Trophoblast cell (in vitro differentiated cells and primary cell): ENCODE measurements at regions not wholly inside any gene's neighbourhood (a gene's known extent, or its start where the extent isn't known, plus 50 kb on each side); places are given as distances from the start of the nearest gene placed in this dataset.

ENCODE experiments used
- DNase-seq, 2 donors: peaks; one replicate each; pipeline ENCODE4 v3.0.0-alpha.2; 2016
- H2AFZ ChIP-seq: 2 replicates; pipeline ENCODE4 v1.6.1; 2013; ENCODE audit warnings: low read length, moderate library complexity, mild to moderate bottlenecking; ENCODE audit not compliant: insufficient read depth, poor library complexity
- H2AK5ac ChIP-seq: 2 replicates; pipeline ENCODE4 v1.6.1; 2013; ENCODE audit warnings: mild to moderate bottlenecking, low read length
- H2BK120ac ChIP-seq: 2 replicates; pipeline ENCODE4 v1.6.1; 2013; ENCODE audit warnings: low read length, mild to moderate bottlenecking, moderate library complexity; ENCODE audit not compliant: insufficient read depth, poor library complexity
- H2BK12ac ChIP-seq: 2 replicates; pipeline ENCODE4 v1.6.1; 2013; ENCODE audit warnings: mild to moderate bottlenecking, low read length, moderate library complexity
- H2BK5ac ChIP-seq: 2 replicates; pipeline ENCODE4 v1.6.1; 2013; ENCODE audit warnings: low read length, low read depth, moderate library complexity, mild to moderate bottlenecking; ENCODE audit not compliant: poor library complexity
- H3K14ac ChIP-seq: 2 replicates; pipeline ENCODE4 v1.6.1; 2013; ENCODE audit warnings: mild to moderate bottlenecking, low read length
- H3K18ac ChIP-seq: 2 replicates; pipeline ENCODE4 v1.6.1; 2013; ENCODE audit warnings: mild to moderate bottlenecking, low read length
- H3K23ac ChIP-seq: 2 replicates; pipeline ENCODE4 v1.6.1; 2013; ENCODE audit warnings: low read length
- H3K27ac ChIP-seq: 2 replicates; pipeline ENCODE4 v1.5.1; 2013; ENCODE audit warnings: low read depth, mild to moderate bottlenecking, inconsistent platforms, low read length, moderate library complexity
- H3K27me3 ChIP-seq: 2 replicates; pipeline ENCODE4 v1.6.1; 2013; ENCODE audit warnings: inconsistent platforms, mild to moderate bottlenecking, low read length, moderate library complexity; ENCODE audit not compliant: insufficient read depth
- H3K36me3 ChIP-seq, 2 experiments: 1 replicate in 1 of 2; 2 replicates in 1 of 2; pipeline ENCODE4 v1.6.1; 2013; ENCODE audit warnings: low read length in 2 of 2, mild to moderate bottlenecking in 2 of 2, moderate library complexity in 1 of 2; ENCODE audit not compliant: insufficient read depth in 2 of 2, control insufficient read depth in 1 of 2
- H3K4ac ChIP-seq: 2 replicates; pipeline ENCODE4 v1.6.1; 2013; ENCODE audit warnings: low read depth, mild to moderate bottlenecking, low read length, moderate library complexity
- H3K4me1 ChIP-seq, 2 experiments: 1 replicate in 1 of 2; 2 replicates in 1 of 2; pipeline ENCODE4 v1.6.1; 2013; ENCODE audit warnings: low read length in 2 of 2, mild to moderate bottlenecking in 2 of 2, moderate library complexity in 1 of 2; ENCODE audit not compliant: insufficient read depth in 2 of 2, control insufficient read depth in 1 of 2
- H3K4me2 ChIP-seq: 2 replicates; pipeline ENCODE4 v1.6.1; 2013; ENCODE audit warnings: inconsistent platforms, mild to moderate bottlenecking, low read length, moderate library complexity
- H3K4me3 ChIP-seq: 2 replicates; pipeline ENCODE4 v1.5.1; 2013; ENCODE audit warnings: mild to moderate bottlenecking, low read depth, low read length, inconsistent platforms
- H3K79me1 ChIP-seq: one replicate; pipeline ENCODE4 v1.6.1; 2013; ENCODE audit warnings: low read length
- H3K79me2 ChIP-seq: 2 replicates; pipeline ENCODE4 v1.6.1; 2013; ENCODE audit warnings: low read length, mild to moderate bottlenecking; ENCODE audit not compliant: control insufficient read depth, insufficient read depth, poor library complexity
- H3K9ac ChIP-seq: 2 replicates; pipeline ENCODE4 v1.6.1; 2013; ENCODE audit warnings: mild to moderate bottlenecking, low read length
- H3K9me3 ChIP-seq: 2 replicates; pipeline ENCODE4 v1.6.1; 2013; ENCODE audit warnings: low read depth, mild to moderate bottlenecking, control low read depth, inconsistent platforms, low read length; ENCODE audit not compliant: insufficient read depth
- H4K12ac ChIP-seq: 2 replicates; pipeline ENCODE4 v1.6.1; 2013; ENCODE audit warnings: low read depth, mild to moderate bottlenecking, low read length, moderate library complexity
- H4K8ac ChIP-seq: 2 replicates; pipeline ENCODE4 v1.6.1; 2013; ENCODE audit warnings: low read depth, mild to moderate bottlenecking, low read length, moderate library complexity
- H4K91ac ChIP-seq: one replicate; pipeline ENCODE4 v1.6.1; 2013; ENCODE audit warnings: low read depth, mild to moderate bottlenecking, low read length, moderate library complexity
- WGBS: extraction: QIAGEN DNeasy Blood & Tissue Kit; methylation state at CpG from one replicate; pipeline ENCODE4 v1.1.7; 2013; ENCODE audit warnings: missing lambda C conversion rate; ENCODE audit not compliant: insufficient read length, insufficient coverage; ENCODE audit errors: extremely low coverage; 5-methylcytosine and 5-hydroxymethylcytosine counted together

GRCh38 chr16:51807551-51807950 lies 656.5 kb upstream of the SALL1 start:
- Histone ChIP-seq H3K9ac (no peak overlapping the region), H3K9me3 (no peaks in the 10 kb centered on the region), H3K27ac (no peak overlapping the region), H3K4me2 (no peak overlapping the region), H3K4ac (no peak overlapping the region), H3K4me1 (no peaks in the 10 kb centered on the region), H2AK5ac (no peak overlapping the region), H3K18ac (no peak overlapping the region), H2AFZ (no peak overlapping the region), H3K23ac (no peak overlapping the region), H4K12ac (no peak overlapping the region), H4K8ac (no peak overlapping the region), H3K27me3 (no peaks in the 10 kb centered on the region), H2BK5ac (no peak overlapping the region), H3K36me3 (no peaks in the 10 kb centered on the region), H2BK12ac (no peak overlapping the region), H3K14ac (no peak overlapping the region), H3K79me2 (no peaks in the 10 kb centered on the region), H4K91ac (no peak overlapping the region), H3K4me3 (no peak overlapping the region), H3K79me1 (no peaks in the 10 kb centered on the region), H2BK120ac (no peak overlapping the region)
- no CpG with 5 or more reads among the region's 2 CpGs for WGBS
- DNase-seq = no peak

DNA sequence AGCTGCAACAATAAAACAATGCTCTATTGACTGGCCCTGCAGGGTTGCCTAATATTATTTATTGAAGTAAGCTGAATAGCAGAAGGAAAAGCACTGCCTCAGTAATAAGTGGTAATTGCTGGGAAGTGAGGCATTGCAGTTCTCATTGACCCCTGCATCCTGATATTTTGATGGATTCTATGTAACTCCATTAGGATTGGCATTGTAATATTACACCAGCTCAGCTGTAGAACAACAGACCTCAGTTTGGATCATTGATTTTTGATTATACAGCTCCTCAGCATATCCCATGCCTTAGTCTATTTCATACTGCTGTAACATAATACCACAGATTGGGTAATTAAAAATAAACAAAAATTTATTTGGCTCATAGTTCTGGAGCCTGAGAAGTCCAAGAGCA lies 650.6 kb upstream of the SALL1 start:
- H2AK5ac ChIP-seq = no peak overlapping the region
- no peak overlapping the region for H2BK5ac ChIP-seq
- no peak overlapping the region for H3K27ac ChIP-seq
- H4K12ac ChIP-seq = no peak overlapping the region
- no peak overlapping the region for H3K14ac ChIP-seq
- no peaks in the 10 kb centered on the region for H3K4me1 ChIP-seq
- no peak overlapping the region for H3K4ac ChIP-seq
- no peaks in the 10 kb centered on the region for H3K27me3 ChIP-seq
- no peaks in the 10 kb centered on the region for H3K79me2 ChIP-seq
- H3K9ac ChIP-seq = no peak overlapping the region
- H3K23ac ChIP-seq = no peak overlapping the region
- no peaks in the 10 kb centered on the region for H3K36me3 ChIP-seq
- H3K79me1 ChIP-seq = no peaks in the 10 kb centered on the region
- DNase-seq = no peak
- H3K4me3 ChIP-seq = no peak overlapping the region
- no peak overlapping the region for H2AFZ ChIP-seq
- H4K8ac ChIP-seq = no peak overlapping the region
- no peaks in the 10 kb centered on the region for H3K9me3 ChIP-seq
- no peak overlapping the region for H2BK120ac ChIP-seq
- no peak overlapping the region for H3K4me2 ChIP-seq
- no peak overlapping the region for H2BK12ac ChIP-seq
- H4K91ac ChIP-seq = no peak overlapping the region
- H3K18ac ChIP-seq = no peak overlapping the region

DNA sequence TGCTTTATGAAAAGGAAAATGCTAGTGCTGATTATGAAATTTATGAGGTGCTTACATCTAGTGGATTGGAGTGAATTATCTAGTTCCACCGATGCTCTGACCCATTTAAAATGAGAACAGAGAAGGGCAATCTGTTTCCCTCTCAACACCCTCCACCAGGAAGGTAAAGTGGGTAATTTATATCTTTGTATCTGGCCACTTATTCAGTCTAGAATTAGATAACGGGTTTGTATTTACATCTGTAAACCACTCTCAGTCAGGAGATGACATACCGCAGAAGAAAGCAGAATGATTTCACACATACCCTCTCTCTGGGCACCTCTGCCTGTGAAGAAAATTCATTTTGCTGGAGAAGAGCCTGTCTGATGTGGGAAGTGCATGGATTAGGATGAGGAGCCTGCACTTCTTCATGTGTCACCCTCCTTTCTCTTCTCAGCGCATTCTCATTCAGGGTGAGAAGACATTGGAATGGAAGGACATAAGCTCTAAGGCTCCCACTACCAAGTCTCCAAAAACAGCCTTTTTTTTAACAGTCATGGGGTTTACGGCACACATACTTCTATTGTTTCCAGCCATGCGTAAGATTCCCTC lies 646.7 kb upstream of the SALL1 start:
- no peak overlapping the region for H4K8ac ChIP-seq
- no peak overlapping the region for H2BK12ac ChIP-seq
- no peaks in the 10 kb centered on the region for H3K36me3 ChIP-seq
- H3K18ac ChIP-seq = no peak overlapping the region
- no peaks in the 10 kb centered on the region for H3K27me3 ChIP-seq
- no peaks in the 10 kb centered on the region for H3K9me3 ChIP-seq
- H3K23ac ChIP-seq = no peak overlapping the region
- H3K4ac ChIP-seq = no peak overlapping the region
- no peak overlapping the region for H4K91ac ChIP-seq
- H3K79me1 ChIP-seq = no peaks in the 10 kb centered on the region
- H2BK5ac ChIP-seq = no peak overlapping the region
- H3K27ac ChIP-seq = no peak overlapping the region
- no peak overlapping the region for H3K4me3 ChIP-seq
- H2AFZ ChIP-seq = no peak overlapping the region
- no peak overlapping the region for H4K12ac ChIP-seq
- no peaks in the 10 kb centered on the region for H3K79me2 ChIP-seq
- no peak overlapping the region for H3K9ac ChIP-seq
- WGBS = no CpG with 5 or more reads among the region's 6 CpGs
- no peak overlapping the region for H3K4me2 ChIP-seq
- DNase-seq = no peak
- H3K4me1 ChIP-seq = no peaks in the 10 kb centered on the region
- H2AK5ac ChIP-seq = no peak overlapping the region
- H3K14ac ChIP-seq = no peak overlapping the region
- H2BK120ac ChIP-seq = no peak overlapping the region

GRCh38 chr16:51779240-51779639 lies 628.2 kb upstream of the SALL1 start:
- Histone ChIP-seq H3K4me3 (no peak overlapping the region), H2BK12ac (no peak overlapping the region), H4K12ac (no peak overlapping the region), H3K79me2 (no peaks in the 10 kb centered on the region), H3K4me2 (no peak overlapping the region), H3K4me1 (no peaks in the 10 kb centered on the region), H3K27ac (no peak overlapping the region), H3K4ac (no peak overlapping the region), H2BK5ac (no peak overlapping the region), H4K8ac (no peak overlapping the region), H3K36me3 (no peaks in the 10 kb centered on the region), H4K91ac (no peak overlapping the region), H3K27me3 (no peaks in the 10 kb centered on the region), H3K14ac (no peak overlapping the region), H3K18ac (no peak overlapping the region), H3K9me3 (no peaks in the 10 kb centered on the region), H3K9ac (no peak overlapping the region), H2AK5ac (no peak overlapping the region), H3K79me1 (no peaks in the 10 kb centered on the region), H2AFZ (no peak overlapping the region), H3K23ac (no peak overlapping the region), H2BK120ac (no peak overlapping the region)
- no CpG with 5 or more reads among the region's 3 CpGs for WGBS
- no peak for DNase-seq
